Effector CD4-positive, alpha-beta T cell (primary cell): ENCODE measurements at regions not wholly inside any gene's neighbourhood (a gene's known extent, or its start where the extent isn't known, plus 50 kb on each side); places are given as distances from the start of the nearest gene placed in this dataset.

ENCODE experiments used
- DNase-seq: peaks from one replicate; pipeline ENCODE4 v3.0.0-alpha.2; 2020

DNA sequence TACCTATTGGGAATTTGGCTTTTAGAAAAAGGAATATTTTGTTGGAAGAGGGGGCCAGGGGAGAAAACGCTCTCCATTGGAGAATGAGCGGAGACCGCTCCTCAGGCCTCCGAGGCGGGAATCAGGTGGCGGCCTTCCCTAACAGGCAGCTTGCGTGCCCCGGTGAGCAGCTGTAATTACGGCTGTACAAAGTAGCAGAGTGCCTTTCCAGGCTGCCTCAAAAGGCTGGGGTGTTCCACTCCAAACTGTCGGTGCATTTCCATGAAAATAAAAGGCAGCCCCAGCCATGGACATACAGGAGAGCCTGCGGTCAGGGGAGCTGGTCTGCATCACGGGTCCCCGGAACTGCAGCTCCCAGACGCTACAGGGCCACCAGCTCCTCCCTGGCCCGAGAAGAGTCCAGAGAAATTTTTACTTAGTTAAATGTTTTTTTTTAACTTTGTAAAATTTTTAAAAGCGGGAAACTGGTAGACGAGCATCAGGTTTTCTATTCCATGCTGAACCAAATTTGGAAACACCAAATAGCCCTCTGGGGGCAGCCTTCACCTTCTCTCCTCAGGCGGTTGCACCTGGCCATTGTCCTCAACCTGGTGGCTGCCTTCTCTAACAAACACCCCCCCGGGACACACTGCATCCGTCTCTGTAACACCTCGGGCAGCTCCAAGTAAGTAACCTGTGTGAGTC is 209.3 kb upstream of the SALL3 start:
- DNase-seq, result no peak

DNA sequence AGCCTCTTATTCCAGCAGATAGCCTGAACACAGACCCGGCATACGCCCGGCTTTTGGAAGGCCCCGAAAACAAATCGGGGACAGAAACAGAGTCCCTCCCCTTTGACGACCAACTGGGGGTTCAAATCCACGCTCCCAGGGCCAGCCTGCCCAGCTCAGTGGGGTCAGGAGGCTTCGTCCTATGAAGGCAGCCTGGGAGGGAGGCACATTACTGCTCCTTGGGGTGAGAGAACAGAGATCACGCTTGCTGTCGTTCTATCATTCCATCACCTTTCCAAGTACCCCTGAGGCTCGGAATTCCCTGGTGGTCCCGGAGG is 208.8 kb upstream of the SALL3 start:
- DNase-seq, result no peak

DNA sequence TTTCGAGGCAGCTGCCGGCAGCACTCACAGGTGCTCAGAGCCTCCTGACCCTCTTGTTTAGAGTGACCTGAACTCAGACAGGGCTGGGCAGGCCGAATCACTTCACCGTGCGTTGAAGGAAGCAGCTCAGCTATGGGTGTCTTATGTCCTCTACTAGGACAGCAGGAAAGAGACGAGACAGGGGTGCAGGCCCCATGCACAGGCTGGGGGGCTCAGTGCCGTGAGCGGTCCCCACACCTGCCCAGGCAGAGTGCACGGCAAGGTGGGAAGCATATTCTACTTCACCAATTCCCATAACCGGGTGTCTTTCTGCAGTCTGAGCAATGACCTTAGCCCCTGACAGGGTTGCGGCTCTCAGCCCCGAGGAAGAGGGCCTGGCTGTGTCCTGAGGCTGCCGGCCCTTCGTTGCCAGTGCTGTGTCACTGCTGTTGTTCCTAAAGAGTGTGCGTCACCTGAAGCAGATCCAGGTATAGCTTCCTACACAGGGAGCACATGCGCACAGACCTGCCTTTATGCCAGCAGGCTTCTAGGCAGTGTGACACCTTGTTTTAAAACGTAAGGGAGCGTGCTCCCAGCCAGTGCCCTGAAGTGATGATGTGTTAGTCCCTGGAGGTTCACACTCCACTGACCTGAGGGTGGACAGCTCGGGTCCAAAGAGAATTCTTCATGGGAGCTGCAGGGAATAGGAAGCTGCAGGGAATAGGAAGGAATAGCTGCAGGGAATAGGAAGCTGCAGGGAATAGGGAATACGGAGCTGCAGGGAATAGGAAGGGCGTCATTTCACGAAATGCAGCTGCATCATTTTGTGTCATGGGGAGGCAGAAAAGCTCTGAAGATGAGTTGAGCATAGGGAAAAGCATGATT is 207.9 kb upstream of the SALL3 start:
- DNase-seq, result no peak

DNA sequence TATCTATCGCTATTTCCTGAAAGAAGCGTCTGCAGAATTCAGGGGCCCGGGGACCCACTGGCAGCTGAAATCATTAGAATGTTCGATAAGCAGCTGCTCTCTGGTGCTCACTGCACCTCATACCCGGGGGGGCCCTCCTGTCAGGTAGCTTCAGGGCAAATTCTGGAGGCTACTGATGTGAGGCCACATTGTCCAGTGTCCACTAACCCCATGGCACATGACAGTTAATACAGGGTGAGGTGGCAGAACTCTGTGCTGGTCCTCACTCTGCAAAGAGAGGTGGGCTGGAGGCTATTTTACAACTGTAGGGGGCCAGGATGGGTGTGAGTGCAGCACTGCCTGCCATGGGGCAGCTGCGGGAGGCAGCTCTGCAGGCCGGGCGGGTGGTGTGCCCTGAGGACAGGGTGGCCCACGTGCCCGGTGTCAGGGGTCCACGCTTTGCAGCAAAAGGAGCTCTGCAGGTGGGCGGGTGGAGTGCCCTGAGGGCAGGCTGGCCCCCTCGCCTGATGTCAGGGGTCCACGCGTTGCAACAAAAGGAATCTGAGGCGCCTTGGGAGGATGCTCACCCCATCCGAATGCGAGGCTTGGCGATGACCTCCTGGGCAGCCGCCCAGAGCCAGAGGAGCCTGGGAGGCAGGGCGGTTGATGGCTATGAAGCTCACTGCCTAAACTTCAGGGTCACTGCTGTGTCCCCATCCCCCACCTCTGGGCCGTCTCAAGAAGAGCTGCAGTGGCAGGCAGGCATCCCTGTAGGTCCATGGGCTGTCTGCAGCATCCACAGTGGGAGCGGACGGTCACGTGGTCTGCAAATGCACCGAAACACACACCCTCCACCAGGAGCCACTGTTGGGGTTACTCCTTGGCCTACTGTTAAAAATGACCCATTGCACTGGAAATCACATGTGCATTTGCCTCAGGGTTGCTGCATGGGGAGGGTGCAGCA is 207.0 kb upstream of the SALL3 start:
- DNase-seq, result no peak

DNA sequence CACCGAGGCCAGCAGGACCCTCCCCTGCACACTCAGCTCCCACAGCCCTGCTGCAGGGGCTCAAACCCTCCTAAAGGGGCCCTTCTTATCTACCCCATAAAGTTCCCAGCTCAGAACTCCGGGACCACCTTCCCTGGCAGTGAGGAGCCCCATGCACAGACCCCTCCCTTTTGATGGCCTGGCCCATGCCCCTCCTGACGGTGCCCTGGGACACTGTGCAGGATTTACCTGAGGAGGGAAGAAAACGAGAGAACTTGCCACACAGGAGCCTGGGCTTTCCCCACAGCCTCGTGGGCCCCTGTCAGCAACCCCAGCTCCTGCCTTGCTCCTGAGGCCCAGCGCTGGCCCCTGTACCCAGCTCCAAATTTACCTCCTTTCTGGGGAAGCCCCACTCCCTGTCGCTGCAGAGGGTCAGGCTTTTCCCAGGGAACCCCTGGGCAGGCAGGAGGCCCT is 206.3 kb upstream of the SALL3 start:
- DNase-seq, result no peak

DNA sequence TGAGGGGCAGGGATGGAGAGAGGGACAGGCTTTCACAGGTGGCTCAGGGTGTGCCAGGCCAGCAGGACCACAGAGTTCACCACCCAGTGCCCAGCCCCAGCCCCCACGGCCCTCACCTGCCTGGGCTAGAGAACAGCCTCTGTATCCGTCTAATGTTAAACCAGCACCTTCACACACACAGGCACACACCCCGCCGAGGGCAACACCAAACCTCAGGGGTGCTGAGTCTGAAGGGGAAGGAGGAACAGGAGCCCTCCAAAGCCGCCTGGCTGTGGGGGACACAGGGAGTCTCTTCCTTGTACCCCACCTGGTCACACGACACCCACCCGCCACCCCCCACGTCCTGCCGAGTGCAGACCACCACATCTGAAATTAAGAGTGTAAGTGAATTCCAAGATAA is 205.8 kb upstream of the SALL3 start:
- no peak for DNase-seq

DNA sequence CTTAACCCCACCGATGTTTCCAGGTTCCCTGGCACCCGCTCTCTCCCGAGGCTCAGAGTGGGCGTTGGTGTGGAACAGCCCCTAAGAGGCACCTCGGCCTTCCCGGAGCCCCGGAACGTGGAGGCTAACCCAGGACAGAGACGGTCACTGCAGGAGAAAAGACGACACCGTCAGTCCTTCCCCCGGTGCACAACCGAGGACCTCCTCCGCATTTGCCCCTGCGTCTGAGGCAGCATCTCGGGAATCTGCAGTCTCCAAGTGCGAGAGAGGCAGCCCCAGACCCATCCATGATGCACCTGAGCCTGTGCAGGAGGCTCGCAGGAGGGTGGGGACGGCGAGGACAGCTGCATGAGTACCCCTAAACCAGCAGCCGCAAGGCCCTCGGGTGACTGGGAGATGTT is 204.9 kb upstream of the SALL3 start:
- DNase-seq, result no peak

DNA sequence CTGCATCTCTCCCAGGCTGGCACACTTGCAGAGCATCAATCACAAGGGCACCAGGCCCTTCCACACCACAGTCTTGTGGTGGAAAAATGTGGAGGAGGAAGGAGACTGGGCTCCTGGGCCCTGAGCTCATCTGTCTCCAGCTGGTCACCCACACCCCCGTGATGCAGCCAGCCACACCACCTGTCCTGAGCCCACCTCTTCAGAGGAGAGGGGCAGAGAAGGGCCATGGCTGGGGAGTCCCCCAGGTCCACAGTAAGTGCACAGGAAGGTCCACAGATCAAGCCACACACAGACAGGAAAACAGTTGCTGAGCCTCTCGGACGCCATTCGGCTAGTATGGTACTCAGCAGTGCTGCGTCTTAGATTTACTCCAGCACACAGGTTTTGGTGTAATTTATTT is 203.5 kb upstream of the SALL3 start:
- DNase-seq, result no peak

DNA sequence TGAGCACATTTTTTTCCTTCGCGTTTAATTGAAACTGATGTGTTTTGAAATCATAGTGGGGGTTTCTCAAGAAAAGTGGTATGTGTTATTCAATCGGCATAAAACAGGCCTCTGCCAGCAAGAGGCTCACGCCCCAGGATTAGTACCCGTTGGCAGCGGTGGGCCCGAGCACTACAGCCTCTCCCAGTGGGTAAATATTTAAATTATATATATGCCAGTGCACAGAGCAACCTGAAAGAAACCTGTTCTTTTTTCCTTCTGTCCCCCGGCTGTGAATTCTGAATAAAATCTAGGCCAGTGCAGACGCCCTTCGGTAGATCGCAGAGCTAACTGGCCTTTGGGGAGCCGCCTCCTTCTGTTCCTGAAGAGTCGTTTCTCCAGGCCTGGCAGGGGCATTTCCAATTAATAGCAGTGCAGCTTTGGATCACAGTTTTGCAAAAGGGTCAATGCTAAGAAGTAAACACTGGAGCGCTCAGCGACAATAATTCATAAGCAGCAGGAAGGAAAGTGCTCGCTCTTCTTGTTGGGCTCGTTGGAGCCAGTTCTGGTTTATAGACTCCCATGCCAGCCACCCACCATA is 202.8 kb upstream of the SALL3 start:
- no peak for DNase-seq

DNA sequence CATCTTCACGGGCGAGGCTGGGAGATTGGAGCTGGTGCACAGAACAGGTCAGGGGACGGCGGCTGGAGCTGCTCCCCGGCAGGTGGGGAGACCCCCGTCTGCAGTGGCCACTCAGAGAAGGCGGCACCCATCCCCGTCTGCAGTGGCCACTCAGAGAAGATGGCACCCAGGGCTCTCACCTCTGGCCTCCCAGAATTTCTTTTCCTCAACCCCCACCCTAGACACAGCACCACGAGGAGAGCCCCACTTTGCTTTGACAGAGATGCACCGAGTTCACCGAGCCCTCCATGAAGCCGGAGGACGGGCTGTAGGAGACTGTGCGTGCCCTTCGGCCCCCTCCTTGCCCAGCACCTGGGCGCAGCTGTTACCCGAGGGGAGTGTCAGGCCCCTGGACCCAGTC is 201.6 kb upstream of the SALL3 start:
- no peak for DNase-seq

DNA sequence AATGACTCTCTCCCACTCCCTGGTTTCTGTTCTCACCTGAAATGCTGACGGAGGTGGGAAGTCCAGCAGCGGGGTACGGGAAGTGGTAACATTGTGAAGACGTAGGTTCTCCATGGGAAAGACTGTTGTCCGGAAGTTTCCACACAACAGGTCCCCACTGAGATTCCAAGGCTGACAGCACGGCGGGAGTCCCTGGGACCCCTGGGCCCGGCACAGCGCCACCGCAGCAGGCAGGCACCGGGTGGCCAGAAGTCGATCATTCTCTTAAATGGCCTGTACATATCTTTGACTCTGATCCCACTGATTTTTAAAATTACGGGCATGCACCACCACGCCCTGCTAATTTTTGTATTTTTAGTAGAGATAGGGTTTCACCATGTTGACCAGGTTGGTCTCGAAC is 201.0 kb upstream of the SALL3 start:
- DNase-seq, result no peak

DNA sequence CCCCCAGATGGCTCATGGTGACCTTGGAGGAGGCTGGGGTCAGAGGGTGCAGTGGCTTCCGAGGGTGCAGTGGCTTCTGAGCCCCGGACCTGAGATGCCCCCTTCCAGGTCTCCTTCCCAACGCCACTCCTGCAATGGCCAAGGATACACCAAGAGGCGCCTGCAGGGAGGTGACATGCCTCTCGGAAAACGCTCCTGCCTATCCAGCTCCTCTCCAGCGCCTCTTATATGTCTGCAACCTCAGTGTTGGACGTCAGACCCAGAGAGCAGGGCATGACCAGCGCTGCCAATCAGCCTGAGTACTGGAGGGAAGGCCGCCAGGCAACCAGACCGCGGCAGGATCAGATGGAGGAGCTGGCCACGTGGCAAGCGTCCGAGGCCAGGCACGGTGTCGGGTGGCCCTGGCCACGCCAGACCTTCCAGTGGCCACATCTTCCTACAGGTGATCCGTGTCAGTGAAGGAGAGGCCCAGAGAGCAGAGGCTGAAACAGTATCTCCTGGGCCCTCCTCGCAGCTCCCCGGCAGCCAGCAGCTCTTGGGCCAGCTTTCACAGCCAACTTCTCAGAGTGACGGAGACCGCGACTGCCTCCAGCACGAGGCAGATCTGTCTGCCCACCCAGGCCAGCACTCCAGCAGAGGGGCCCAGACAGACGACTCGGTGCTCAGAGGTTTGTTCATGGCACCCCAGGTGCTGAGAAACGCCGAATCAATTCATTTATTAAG is 199.5 kb upstream of the SALL3 start:
- DNase-seq, result no peak

DNA sequence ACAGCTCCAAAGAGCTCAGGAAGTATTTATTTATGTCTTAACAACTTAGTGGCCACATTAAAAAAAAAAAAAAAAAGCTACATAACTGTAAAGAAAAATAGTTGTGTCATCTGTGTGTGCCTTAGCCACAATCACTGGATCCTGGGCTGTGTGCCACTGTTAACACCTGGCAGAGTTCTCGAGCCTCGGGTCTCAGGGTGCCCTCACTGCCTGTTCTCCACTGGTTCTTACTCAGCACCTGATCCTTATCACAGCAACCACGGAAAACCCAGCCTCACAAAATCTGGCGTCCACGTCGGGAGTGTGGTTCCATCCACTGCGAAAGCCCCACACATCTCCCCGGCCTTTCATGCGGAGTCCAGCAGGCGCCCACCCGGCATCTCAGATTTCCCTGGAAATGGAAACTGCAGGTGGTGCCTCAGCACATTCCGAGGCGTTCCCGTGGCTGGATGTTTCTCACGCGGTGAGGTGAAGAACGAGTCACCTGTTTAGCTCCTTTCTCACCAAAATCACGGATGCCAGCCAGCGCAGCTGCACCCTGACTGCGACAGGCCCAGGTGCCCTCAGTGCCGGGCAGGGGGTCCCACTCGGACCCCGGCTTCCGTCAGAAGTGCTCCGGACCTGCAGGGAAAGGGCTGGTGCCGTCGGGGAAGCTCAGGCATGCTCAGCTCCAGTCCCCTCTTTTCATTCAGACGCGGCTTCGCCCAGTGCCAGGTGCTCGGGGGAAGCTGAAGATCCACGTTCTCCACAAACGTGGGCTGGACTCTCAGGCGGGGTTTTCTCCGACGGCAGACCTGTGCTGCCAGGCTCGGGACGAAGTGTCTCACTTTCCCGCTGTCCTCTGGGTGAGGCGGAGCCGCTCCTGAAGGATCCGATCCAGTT is 198.7 kb upstream of the SALL3 start:
- no peak for DNase-seq

DNA sequence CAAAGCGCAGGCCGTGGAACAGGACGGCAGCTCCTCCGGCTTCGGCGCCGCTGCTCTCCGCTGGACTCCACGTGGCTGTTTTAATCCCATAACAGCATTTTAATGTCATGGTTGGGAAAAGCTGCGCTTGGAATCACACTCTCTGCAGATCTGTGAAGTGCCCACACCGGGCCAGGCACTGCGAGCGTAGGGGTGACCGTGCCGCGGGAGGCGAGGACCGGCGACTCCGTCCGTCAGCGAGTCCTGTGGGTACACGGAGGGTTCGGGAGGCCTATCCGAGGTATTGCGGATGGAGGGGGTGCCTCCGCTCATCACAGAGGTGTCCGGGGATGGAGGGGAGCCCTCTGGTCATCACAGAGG is 198.0 kb upstream of the SALL3 start:
- DNase-seq, result no peak

DNA sequence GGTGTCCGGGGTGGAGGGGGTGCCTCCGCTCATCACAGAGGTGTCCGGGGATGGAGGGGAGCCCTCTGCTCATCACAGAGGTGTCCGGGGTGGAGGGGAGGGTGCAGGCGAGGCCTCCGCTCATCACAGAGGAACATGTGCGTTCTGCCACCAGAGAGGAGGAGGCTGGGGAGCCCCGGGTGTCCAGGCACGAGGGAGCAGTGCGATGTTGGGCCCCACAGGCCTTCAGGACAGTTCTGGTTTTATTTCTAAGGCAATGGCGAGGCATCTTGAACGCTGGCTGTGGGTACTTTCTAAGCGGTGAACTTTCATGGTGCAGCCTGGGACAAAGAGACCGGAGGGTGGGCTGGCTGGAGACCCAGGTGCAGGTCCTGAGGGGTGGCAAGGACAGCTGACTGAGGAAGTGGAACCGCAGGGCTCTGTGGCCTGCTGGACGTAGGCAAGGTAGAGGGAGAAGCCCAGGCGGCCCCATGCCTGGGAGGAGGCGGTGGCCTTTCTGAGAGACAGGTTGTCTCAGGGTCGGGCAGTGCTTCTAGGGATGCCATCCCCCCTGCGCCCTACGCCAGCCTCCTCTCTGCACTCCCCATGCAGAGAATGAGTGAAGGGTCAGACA is 196.6 kb upstream of the SALL3 start:
- DNase-seq, result no peak

DNA sequence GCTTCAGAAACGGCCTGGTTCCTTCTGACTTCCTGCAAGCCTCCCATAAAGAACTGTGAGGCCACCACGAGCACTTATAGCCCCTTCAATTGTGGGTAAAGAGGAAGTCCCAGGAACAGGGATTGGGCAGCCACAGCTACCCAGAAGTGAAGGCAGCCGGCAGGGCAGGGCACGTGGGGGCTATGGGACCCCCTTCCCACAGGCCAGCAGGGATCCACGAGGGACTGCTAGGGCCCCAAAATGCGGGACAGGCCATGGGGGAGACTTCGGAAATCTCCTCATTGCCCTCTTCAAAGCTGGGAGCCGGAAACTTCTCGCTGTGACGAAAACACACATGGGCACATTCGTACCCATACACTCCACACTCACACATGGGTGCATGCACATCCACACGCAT is 196.1 kb upstream of the SALL3 start:
- DNase-seq, result no peak

DNA sequence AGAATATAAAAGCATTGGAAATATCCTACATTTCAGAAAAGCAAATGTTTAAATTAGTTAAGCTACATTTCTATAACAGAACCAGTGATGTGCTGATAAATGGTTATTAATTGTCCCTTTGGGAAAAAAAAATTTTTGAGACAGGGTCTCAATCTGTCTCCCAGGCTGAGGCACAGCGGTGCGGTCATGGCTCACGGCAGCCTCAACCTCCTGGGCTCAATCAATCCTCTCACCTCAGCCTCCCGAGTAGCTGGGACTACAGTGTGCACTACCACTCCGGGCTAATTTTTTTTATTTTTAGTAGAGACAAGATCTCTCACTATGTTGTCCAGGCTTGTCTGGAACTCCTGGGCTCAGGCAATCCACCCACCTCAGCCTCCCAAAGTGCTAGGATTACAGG is 194.8 kb upstream of the SALL3 start:
- DNase-seq, result no peak

DNA sequence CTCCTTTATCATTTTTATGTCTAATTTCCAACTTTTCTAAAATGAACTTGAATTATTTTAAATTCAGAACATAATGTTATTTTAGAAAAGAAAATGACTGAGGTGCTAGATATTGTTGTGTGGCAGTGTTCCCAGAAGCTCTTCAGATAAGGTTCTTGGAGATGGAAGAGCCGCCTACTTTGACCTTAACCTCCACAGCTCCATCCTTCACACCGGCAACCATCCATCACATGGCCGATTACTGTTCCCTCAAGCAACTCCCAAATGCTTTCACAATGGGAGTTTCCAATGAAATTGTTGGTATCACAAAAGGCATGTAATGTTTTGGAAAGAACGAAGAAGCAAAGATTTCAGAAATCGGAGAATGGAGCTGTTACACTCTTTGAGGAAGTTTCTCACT is 193.9 kb upstream of the SALL3 start:
- no peak for DNase-seq

DNA sequence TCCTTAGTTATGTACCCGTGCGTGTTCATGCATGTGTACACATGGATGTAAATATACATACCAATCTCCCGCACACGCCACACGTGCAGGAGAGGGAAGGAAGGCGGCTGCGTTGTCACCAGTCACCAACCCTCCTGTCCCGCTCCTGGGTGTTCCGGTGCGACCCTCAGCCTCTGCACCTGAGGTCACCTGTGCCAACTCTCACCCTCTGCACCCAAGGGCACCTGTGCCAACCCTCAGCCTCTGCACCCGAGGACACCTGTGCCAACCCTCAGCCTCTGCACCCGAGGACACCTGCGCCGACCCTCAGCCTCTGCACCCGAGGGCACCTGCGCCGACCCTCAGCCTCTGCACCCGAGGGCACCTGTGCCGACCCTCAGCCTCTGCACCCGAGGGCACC is 192.8 kb upstream of the SALL3 start:
- no peak for DNase-seq

DNA sequence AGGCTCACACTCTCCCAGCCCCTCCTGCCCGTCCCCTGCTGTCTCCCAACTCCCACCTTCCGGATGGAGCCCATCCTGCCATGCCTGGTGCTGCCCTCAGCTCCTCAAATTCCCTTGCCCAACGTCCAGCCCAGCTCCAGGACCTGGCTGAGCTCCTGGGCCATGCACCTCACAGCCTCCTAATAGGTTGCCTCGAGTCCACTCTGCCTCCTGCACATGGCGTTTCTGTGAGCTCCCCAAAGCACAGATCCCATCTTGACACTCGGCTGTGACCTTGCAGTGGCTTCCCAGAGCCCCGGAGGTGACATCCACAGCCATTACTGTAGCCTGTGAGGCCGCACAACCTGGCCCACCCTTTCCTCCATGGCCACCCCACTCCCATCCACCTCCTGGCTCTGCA is 191.9 kb upstream of the SALL3 start:
- DNase-seq, result no peak

DNA sequence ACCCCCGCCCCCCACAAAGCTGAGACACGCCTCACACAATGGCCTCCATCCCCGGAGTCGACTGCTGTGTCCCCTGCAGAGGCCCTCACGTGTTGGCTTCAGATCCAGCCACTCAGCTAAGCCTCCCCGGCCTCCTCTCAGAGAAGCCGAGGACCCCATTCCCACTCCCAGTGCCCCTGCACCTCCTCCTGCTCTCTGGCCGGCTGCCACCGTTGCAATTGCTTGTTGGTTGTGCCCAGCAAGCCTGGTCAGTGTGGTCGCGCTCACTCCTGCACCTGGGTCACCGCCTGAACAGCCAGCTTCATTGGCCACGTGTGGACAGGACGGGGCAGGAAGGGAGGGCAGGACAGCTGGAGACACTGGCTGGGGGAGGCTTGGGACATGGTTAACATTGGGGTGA is 191.5 kb upstream of the SALL3 start:
- DNase-seq, result no peak
